ENCODE measurements at regions not wholly inside any gene's neighbourhood (a gene's known extent, or its start where the extent isn't known, plus 50 kb on each side); places are given as distances from the start of the nearest gene placed in this dataset.

DNA sequence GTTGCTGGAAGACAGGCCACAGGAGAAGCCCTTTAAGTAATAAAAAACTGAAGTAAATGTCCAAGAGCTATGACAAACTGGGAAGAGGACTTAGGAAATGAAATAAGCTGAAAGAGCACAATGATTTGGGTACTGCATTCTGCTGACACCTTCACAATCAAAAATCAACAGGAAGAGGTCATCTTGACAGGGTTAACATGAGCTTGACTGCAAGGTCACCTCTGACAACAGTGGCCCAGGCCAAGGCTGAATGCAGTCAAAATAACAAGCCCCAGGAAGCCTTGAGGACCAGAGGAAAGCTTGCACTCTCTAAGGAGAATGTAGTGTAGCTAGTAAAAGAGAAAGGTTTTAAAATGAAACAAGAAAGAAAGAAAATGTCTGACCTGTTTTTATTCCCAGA is 179.3 kb downstream of the SEC16B start:
- TF ChIP-seq CEBPB (IDR thresholded peaks at IDR 0.05) = no peak
- no peak for TF ChIP-seq TAF1 (IDR thresholded peaks at IDR 0.05; ENCODE audit: low read depth)
- no peak for TF ChIP-seq TEAD4 (IDR thresholded peaks at IDR 0.05)
- no peak for TF ChIP-seq TCF12 (IDR thresholded peaks at IDR 0.05; ENCODE audit: low read depth)
- TF ChIP-seq, protein P1, sequence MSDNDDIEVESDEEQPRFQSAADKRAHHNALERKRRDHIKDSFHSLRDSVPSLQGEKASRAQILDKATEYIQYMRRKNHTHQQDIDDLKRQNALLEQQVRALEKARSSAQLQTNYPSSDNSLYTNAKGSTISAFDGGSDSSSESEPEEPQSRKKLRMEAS (IDR thresholded peaks at IDR 0.05) = no peak
- no peak for TF ChIP-seq EGR1 (IDR thresholded peaks at IDR 0.05)
- TF ChIP-seq NFIC (IDR thresholded peaks at IDR 0.05) = no peak
- TF ChIP-seq, protein P2, sequence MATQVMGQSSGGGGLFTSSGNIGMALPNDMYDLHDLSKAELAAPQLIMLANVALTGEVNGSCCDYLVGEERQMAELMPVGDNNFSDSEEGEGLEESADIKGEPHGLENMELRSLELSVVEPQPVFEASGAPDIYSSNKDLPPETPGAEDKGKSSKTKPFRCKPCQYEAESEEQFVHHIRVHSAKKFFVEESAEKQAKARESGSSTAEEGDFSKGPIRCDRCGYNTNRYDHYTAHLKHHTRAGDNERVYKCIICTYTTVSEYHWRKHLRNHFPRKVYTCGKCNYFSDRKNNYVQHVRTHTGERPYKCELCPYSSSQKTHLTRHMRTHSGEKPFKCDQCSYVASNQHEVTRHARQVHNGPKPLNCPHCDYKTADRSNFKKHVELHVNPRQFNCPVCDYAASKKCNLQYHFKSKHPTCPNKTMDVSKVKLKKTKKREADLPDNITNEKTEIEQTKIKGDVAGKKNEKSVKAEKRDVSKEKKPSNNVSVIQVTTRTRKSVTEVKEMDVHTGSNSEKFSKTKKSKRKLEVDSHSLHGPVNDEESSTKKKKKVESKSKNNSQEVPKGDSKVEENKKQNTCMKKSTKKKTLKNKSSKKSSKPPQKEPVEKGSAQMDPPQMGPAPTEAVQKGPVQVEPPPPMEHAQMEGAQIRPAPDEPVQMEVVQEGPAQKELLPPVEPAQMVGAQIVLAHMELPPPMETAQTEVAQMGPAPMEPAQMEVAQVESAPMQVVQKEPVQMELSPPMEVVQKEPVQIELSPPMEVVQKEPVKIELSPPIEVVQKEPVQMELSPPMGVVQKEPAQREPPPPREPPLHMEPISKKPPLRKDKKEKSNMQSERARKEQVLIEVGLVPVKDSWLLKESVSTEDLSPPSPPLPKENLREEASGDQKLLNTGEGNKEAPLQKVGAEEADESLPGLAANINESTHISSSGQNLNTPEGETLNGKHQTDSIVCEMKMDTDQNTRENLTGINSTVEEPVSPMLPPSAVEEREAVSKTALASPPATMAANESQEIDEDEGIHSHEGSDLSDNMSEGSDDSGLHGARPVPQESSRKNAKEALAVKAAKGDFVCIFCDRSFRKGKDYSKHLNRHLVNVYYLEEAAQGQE (IDR thresholded peaks at IDR 0.05; ENCODE audit: low read depth) = no peak
- no peak for TF ChIP-seq EP300 (IDR thresholded peaks at IDR 0.05; ENCODE audit: borderline replicate concordance)
- TF ChIP-seq ZBTB7A (IDR thresholded peaks at IDR 0.05; ENCODE audit: low read depth) = no peak
- TF ChIP-seq YY1 (IDR thresholded peaks at IDR 0.05; ENCODE audit: low read depth) = no peak
